Activated naive CD4-positive, alpha-beta T cell treated with anti-CD3 and anti-CD28 coated beads for 36 hours (primary cell): ENCODE measurements at regions not wholly inside any gene's neighbourhood (a gene's known extent, or its start where the extent isn't known, plus 50 kb on each side); places are given as distances from the start of the nearest gene placed in this dataset.
"Not testable (repeated sequence)": the region's sequence is repeated elsewhere in the genome, so short reads cannot be mapped to it uniquely, and the experiment has no call there.

ENCODE experiments used
- CTCF ChIA-PET: fragments of 350-600 bp; sonication (Branson Sonifier 250); formaldehyde crosslinking; loops from one replicate; lab custom pipeline; 2021; ENCODE audit warnings: antibody characterized with exemption; lab: Charles Lee
- DNase-seq: peaks from one replicate; pipeline ENCODE4 v3.0.0-alpha.2; 2020
- H3K27ac Mint-ChIP-seq: one replicate; pipeline ENCODE4 v1.8.0; 2021; ENCODE audit warnings: mild to moderate bottlenecking, mixed read lengths
- H3K27me3 Mint-ChIP-seq: one replicate; pipeline ENCODE4 v1.8.0; 2021; ENCODE audit warnings: low read depth, mixed read lengths
- H3K36me3 Mint-ChIP-seq: one replicate; pipeline ENCODE4 v1.8.0; 2021; ENCODE audit warnings: low read depth, mixed read lengths
- H3K4me1 Mint-ChIP-seq: one replicate; pipeline ENCODE4 v1.8.0; 2021; ENCODE audit warnings: low read depth, mixed read lengths
- H3K4me3 Mint-ChIP-seq: one replicate; pipeline ENCODE4 v1.8.0; 2021; ENCODE audit warnings: mild to moderate bottlenecking, moderate library complexity, mixed read lengths
- H3K9me3 Mint-ChIP-seq: one replicate; pipeline ENCODE4 v1.8.0; 2021; ENCODE audit warnings: mixed read lengths
- intact Hi-C: fragments of 100-400 bp; cut with micrococcal nuclease; formaldehyde crosslinking; loops from one replicate; pipeline ENCODE4 v1.15.1; 2023

GRCh38 chr9:13017260-13017659, 242.4 kb downstream of the LURAP1L start:
- Mint-ChIP-seq H3K36me3 (no peaks in the 10 kb centered on the region), H3K27me3 (no peaks in the 10 kb centered on the region), H3K4me1 (no peaks in the 10 kb centered on the region), H3K4me3 (no peak overlapping the region), H3K27ac (no peak overlapping the region), H3K9me3 (peaks cover 10% of the 10 kb centered on the region)
- CTCF ChIA-PET: no interaction called here
- intact Hi-C loops: no loop called here
- DNase-seq: no peak

DNA sequence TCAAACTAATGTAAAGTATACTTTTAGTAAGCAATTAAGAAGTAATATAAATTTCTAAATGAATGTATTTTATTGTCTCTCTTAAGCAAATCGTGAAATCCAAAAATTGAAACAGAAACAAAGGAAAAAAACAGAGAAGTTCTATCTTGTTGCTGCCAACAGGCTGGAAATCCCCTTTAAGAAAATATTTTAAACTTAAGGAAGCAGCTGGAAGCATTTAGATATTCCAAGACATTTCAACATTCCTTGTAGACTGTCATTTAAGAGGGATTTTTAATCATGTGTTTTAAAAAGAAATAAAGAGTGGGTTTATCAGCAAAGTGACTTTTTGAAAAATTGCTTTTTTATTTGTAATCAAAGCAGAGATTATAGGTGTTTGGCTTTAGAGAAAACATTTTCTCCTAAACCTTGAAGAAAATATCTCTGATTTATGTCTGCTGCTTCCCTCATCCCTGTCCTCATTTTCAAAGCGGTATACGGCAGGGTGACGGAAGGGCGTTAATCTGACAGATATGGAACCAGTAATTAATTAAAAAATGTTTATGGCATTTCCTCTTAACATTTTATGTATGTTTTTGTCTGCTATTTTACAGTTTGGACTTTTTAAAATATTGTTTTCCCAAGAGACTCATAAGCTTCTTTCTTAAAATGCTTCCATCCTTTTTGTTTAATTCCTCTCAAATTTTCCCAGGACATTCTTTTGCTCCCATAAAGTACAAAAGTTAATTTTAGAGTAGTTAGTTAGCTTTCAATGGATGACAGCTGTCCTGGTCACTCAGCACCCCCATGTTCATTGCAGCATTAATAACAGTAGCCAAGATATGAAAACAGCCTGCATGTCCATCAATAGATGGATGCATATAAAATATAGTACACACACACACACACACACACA, 245.6 kb downstream of the LURAP1L start:
- no peaks in the 10 kb centered on the region for H3K27me3 Mint-ChIP-seq
- intact Hi-C loops: no loop called here
- peaks cover 7% of the 10 kb centered on the region for H3K9me3 Mint-ChIP-seq
- H3K4me1 Mint-ChIP-seq: no peaks in the 10 kb centered on the region
- CTCF ChIA-PET: interaction anchor here (0.6 kb wide), 1 partner anchor 95 kb away, joined by 3 read pairs; no protein-coding TSS in a partner anchor
- no peak overlapping the region for H3K27ac Mint-ChIP-seq
- no peak overlapping the region for H3K4me3 Mint-ChIP-seq
- no peak for DNase-seq
- H3K36me3 Mint-ChIP-seq: no peaks in the 10 kb centered on the region

DNA sequence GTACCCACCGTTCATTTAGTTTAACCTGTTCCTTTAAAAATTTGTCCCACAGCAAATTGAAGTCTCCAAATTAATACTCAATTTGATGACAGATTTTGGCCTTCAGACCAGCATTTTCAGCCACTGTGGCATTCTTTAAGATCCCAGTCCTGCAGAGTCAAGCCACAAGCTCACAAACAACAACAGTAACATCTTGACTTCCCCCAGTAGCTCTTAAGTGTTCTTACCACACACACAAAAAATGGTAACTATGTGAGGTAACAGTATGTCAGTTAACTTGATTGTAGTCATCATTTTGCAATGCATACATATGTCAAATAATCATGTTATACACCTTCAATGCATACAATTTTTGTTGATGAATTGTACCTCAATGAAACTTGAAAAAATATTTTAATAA, 247.9 kb downstream of the LURAP1L start:
- H3K9me3 Mint-ChIP-seq: peaks cover 15% of the 10 kb centered on the region
- H3K27me3 Mint-ChIP-seq: no peaks in the 10 kb centered on the region
- no peak for DNase-seq
- CTCF ChIA-PET: no interaction called here
- H3K27ac Mint-ChIP-seq: no peak overlapping the region
- H3K36me3 Mint-ChIP-seq: no peaks in the 10 kb centered on the region
- H3K4me1 Mint-ChIP-seq: no peaks in the 10 kb centered on the region
- H3K4me3 Mint-ChIP-seq: no peak overlapping the region
- intact Hi-C loops: no loop called here

- no peak overlapping the region for H3K4me3 Mint-ChIP-seq
- no peak for DNase-seq
- no peaks in the 10 kb centered on the region for H3K4me1 Mint-ChIP-seq
- H3K27me3 Mint-ChIP-seq: no peaks in the 10 kb centered on the region
- H3K9me3 Mint-ChIP-seq: peaks cover 14% of the 10 kb centered on the region
- intact Hi-C loops: no loop called here
- H3K36me3 Mint-ChIP-seq: no peaks in the 10 kb centered on the region
- CTCF ChIA-PET: no interaction called here
- H3K27ac Mint-ChIP-seq: no peak overlapping the region
Observed at GRCh38 chr9:13023498-13023897, 248.7 kb downstream of the LURAP1L start.

GRCh38 chr9:13026956-13027355, 252.1 kb downstream of the LURAP1L start:
- Mint-ChIP-seq H3K27me3 (no peaks in the 10 kb centered on the region), H3K36me3 (no peaks in the 10 kb centered on the region), H3K9me3 (peaks cover 14% of the 10 kb centered on the region), H3K4me1 (no peaks in the 10 kb centered on the region), H3K27ac (no peak overlapping the region), H3K4me3 (no peak overlapping the region)
- no peak for DNase-seq
- CTCF ChIA-PET: no interaction called here
- intact Hi-C loops: no loop called here

- no peak for DNase-seq
- Mint-ChIP-seq H3K27ac (no peak overlapping the region), H3K27me3 (no peaks in the 10 kb centered on the region), H3K4me3 (no peak overlapping the region), H3K9me3 (peaks cover 14% of the 10 kb centered on the region), H3K36me3 (no peaks in the 10 kb centered on the region), H3K4me1 (no peaks in the 10 kb centered on the region)
- CTCF ChIA-PET: no interaction called here
- intact Hi-C loops: no loop called here
Observed at GRCh38 chr9:13027879-13028278, 251.6 kb downstream of the MPDZ start.

DNA sequence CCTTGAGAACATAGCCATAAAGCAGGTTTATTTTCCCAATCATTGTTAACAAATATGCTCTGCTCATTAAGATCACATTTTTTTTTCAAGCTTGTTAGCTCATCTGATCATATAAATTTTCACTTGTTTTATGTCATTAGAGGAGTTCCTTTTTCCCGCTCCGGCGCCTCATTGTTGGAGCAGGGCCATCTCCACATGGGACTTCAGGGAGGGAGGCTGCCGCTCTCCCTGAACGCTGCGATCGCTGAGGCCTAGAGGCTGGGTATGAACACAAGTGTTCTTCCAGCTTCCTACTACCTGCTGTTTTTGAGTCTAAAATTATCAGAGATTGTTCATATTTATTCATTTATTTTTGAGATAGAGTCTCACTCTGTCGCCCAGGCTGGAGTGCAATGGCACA, 246.9 kb downstream of the MPDZ start:
- Mint-ChIP-seq H3K9me3 (peaks cover 5% of the 10 kb centered on the region), H3K27me3 (no peaks in the 10 kb centered on the region), H3K27ac (no peak overlapping the region), H3K4me3 (no peak overlapping the region), H3K4me1 (no peaks in the 10 kb centered on the region), H3K36me3 (no peaks in the 10 kb centered on the region)
- no peak for DNase-seq
- intact Hi-C loops: no loop called here
- CTCF ChIA-PET: no interaction called here

- Mint-ChIP-seq H3K27ac (no peak overlapping the region), H3K27me3 (no peaks in the 10 kb centered on the region), H3K4me3 (no peak overlapping the region), H3K4me1 (no peaks in the 10 kb centered on the region), H3K36me3 (no peaks in the 10 kb centered on the region), H3K9me3 (peaks cover 3% of the 10 kb centered on the region)
- intact Hi-C loops: no loop called here
- peak; percentile 33 for DNase-seq
- CTCF ChIA-PET: interaction anchor here (0.7 kb wide), 1 partner anchor 512 kb away, joined by 3 read pairs; no protein-coding TSS in a partner anchor
Observed at GRCh38 chr9:13033959-13034693, 245.4 kb downstream of the MPDZ start.

GRCh38 chr9:13034694-13035002, 244.8 kb downstream of the MPDZ start:
- Mint-ChIP-seq H3K9me3 (peaks cover 3% of the 10 kb centered on the region), H3K4me1 (no peaks in the 10 kb centered on the region), H3K36me3 (no peaks in the 10 kb centered on the region), H3K27me3 (no peaks in the 10 kb centered on the region), H3K27ac (no peak overlapping the region), H3K4me3 (no peak overlapping the region)
- intact Hi-C loops: no loop called here
- DNase-seq: no peak
- CTCF ChIA-PET: interaction anchor here (0.7 kb wide), 1 partner anchor 512 kb away, joined by 3 read pairs; no protein-coding TSS in a partner anchor

- Mint-ChIP-seq H3K36me3 (no peaks in the 10 kb centered on the region), H3K4me1 (no peaks in the 10 kb centered on the region)
- CTCF ChIA-PET: no interaction called here
Observed at GRCh38 chr9:13035822-13036221, 243.7 kb downstream of the MPDZ start.

GRCh38 chr9:13037808-13038207, 241.7 kb downstream of the MPDZ start:
- CTCF ChIA-PET, DNase-seq, H3K36me3 Mint-ChIP-seq, H3K4me3 Mint-ChIP-seq, H3K27me3 Mint-ChIP-seq, H3K27ac Mint-ChIP-seq, H3K4me1 Mint-ChIP-seq, intact Hi-C loops, H3K9me3 Mint-ChIP-seq: not testable (repeated sequence)

More at GRCh38 chr9:13035822-13036221, 243.7 kb downstream of the MPDZ start:
- intact Hi-C loops: no loop called here
- no peaks in the 10 kb centered on the region for H3K27me3 Mint-ChIP-seq
- no peak overlapping the region for H3K27ac Mint-ChIP-seq
- DNase-seq: no peak
- no peak overlapping the region for H3K4me3 Mint-ChIP-seq
- H3K9me3 Mint-ChIP-seq: peaks cover 2% of the 10 kb centered on the region

DNA sequence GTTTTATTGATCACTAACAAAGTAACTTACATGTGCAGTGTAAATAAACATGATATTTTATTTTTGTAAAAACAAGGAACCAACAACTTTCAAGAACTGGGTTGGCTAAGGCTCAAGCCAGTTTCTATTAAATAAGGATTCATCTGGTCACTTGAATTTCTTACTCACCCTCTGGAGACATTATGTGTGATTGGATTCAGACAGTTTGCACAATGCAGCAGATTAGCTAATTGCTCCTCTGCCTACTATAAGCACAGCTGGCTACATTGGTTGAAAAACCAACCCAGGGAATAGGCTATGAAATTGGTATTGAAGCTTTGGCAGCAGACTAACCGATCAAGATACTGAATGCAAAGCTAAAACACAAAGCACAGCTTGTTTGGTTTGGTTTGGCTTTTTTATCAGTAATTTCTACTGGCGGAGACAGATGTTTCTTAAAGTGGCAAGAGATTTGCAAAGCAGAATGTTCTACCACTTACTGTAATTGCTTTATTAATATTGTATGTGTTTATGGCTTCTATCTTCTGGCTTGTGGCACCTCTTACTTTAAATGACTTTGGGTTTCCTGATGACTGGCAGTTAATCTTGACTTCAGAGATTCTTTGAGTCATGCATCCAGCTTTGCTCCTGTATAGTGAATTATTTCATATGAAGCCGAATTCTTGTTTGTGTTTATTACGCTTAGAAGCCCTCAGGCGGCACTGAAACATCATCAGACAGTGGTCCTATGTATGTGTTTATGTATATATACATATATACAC, 231.5 kb downstream of the MPDZ start:
- intact Hi-C loops: no loop called here
- Mint-ChIP-seq H3K27me3 (no peaks in the 10 kb centered on the region), H3K36me3 (no peaks in the 10 kb centered on the region), H3K4me3 (no peak overlapping the region), H3K27ac (no peak overlapping the region), H3K4me1 (no peaks in the 10 kb centered on the region), H3K9me3 (peaks cover 9% of the 10 kb centered on the region)
- CTCF ChIA-PET: interaction anchor here (0.5 kb wide), 1 partner anchor 10 kb away, joined by 3 read pairs; no protein-coding TSS in a partner anchor
- DNase-seq: no peak
